Body of pancreas (tissue), 4 donors: ENCODE measurements at regions not wholly inside any gene's neighbourhood (a gene's known extent, or its start where the extent isn't known, plus 50 kb on each side); places are given as distances from the start of the nearest gene placed in this dataset.

Source experiments
- ATAC-seq: fragments of 150-250 bp; one replicate; pipeline ENCODE4 v1.9.1; 2016
- DNase-seq, 4 donors: peaks; one replicate each; pipeline ENCODE4 v3.0.0-alpha.2; 2019
- H3K27ac ChIP-seq, 4 donors: fragments of 200-600 bp; sonication (generic); 1 replicate in 3 of 4; 2 replicates in 1 of 4; pipeline versions ENCODE4 v1.5.1 to v1.6.1; 2016 to 2019; ENCODE audit warnings: mild to moderate bottlenecking in 1 of 4, mixed read lengths in 1 of 4, moderate library complexity in 1 of 4
- H3K27me3 ChIP-seq, 2 donors: fragments of 200-600 bp; sonication (generic); one replicate each; pipeline ENCODE4 v1.6.0; 2016; ENCODE audit warnings: mild to moderate bottlenecking in 1 of 2
- H3K36me3 ChIP-seq, 2 donors: fragments of 200-600 bp; sonication (generic); replicated peaks in 1 of 2; 2 replicates each; pipeline ENCODE4 v1.5.1; 2016; ENCODE audit warnings: low read depth in 2 of 2; ENCODE audit not compliant: insufficient read depth in 1 of 2
- H3K4me1 ChIP-seq: fragments of 200-600 bp; sonication (generic); one replicate; pipeline ENCODE4 v1.6.0; 2016
- H3K4me3 ChIP-seq, 2 donors: fragments of 200-600 bp; sonication (generic); 1 replicate in 1 of 2; 2 replicates in 1 of 2; pipeline ENCODE4 v1.5.1; 2016 to 2019
- H3K9me3 ChIP-seq, 3 donors: fragments of 200-600 bp; sonication (generic); 1 replicate in 2 of 3; 2 replicates in 1 of 3; pipeline ENCODE4 v1.5.1; 2016
- POLR2A ChIP-seq, 3 donors: fragments of 450-650 bp; IDR thresholded peaks; one replicate each; pipeline ENCODE4 v1.6.1; 2016; ENCODE audit warnings: antibody characterized with exemption in 3 of 3, mild to moderate bottlenecking in 2 of 3
- WGBS, 2 donors: methylation state at CpG; one replicate each; pipeline ENCODE4 v1.1.5; 2017; 5-methylcytosine and 5-hydroxymethylcytosine counted together
- intact Hi-C: fragments of 100-400 bp; cut with DNase I; formaldehyde crosslinking; loops from one replicate; pipeline ENCODE4 v1.15.1; 2023
- TF ChIP-seq, protein P1 (sequence below), 7 experiments: fragments of 450-650 bp in 4 of 7; fragments of 200-600 bp in 3 of 7; sonication (generic) in 3 of 7; IDR thresholded peaks; one replicate each; pipeline ENCODE4 v1.5.1; 2016 to 2019; ENCODE audit warnings: antibody characterized with exemption in 7 of 7

DNA sequence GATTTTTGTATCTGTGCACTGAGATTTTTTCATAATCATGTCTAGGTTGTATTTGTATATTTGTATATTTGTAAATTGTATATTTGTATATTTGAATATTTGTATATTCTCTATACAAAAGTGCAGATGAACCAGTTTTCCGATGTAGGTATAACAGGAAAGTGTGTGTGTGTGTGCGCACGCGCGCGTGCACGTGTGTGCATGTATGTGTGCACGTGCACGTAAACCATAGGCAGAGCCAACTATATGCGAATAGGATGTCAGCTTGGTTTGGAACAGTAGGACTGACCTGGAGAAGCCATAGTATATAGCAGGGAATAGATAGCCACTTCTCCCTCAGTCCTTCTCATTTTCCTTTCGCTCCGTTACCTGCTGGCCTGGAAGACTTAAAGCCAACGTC, 565.8 kb downstream of the XIRP2 start:
- no peak for ATAC-seq
- WGBS, 2 donors = 90 to 91% methylated on average over 13 of the region's 13 CpGs
- no peak overlapping the region for H3K4me3 ChIP-seq
- no peaks in the 10 kb centered on the region for H3K27me3 ChIP-seq
- H3K27ac ChIP-seq = no peak overlapping the region
- no peaks in the 10 kb centered on the region for H3K9me3 ChIP-seq
- no peaks in the 10 kb centered on the region for H3K4me1 ChIP-seq
- no peaks in the 10 kb centered on the region for H3K36me3 ChIP-seq
- no peak for DNase-seq
- intact Hi-C loops = no loop called here
- TF ChIP-seq, protein P1, sequence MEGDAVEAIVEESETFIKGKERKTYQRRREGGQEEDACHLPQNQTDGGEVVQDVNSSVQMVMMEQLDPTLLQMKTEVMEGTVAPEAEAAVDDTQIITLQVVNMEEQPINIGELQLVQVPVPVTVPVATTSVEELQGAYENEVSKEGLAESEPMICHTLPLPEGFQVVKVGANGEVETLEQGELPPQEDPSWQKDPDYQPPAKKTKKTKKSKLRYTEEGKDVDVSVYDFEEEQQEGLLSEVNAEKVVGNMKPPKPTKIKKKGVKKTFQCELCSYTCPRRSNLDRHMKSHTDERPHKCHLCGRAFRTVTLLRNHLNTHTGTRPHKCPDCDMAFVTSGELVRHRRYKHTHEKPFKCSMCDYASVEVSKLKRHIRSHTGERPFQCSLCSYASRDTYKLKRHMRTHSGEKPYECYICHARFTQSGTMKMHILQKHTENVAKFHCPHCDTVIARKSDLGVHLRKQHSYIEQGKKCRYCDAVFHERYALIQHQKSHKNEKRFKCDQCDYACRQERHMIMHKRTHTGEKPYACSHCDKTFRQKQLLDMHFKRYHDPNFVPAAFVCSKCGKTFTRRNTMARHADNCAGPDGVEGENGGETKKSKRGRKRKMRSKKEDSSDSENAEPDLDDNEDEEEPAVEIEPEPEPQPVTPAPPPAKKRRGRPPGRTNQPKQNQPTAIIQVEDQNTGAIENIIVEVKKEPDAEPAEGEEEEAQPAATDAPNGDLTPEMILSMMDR (IDR thresholded peaks at IDR 0.05) = no peak
- no peak for TF ChIP-seq POLR2A (IDR thresholded peaks at IDR 0.05)

GRCh38 chr2:167451496-167452289, 563.4 kb downstream of the XIRP2 start:
- DNase-seq (no peak), ATAC-seq (no peak)
- TF ChIP-seq, protein P1 (IDR thresholded peaks at IDR 0.05) = no peak
- no peak for TF ChIP-seq POLR2A (IDR thresholded peaks at IDR 0.05)
- intact Hi-C loops = no loop called here
- Histone ChIP-seq H3K4me3 (no peak overlapping the region), H3K27me3 (no peaks in the 10 kb centered on the region), H3K36me3 (no peaks in the 10 kb centered on the region), H3K27ac (no peak overlapping the region), H3K4me1 (no peaks in the 10 kb centered on the region), H3K9me3 (no peaks in the 10 kb centered on the region)
- WGBS, 2 donors = 71 to 76% methylated on average over 8 to 9 of the region's 9 CpGs

DNA sequence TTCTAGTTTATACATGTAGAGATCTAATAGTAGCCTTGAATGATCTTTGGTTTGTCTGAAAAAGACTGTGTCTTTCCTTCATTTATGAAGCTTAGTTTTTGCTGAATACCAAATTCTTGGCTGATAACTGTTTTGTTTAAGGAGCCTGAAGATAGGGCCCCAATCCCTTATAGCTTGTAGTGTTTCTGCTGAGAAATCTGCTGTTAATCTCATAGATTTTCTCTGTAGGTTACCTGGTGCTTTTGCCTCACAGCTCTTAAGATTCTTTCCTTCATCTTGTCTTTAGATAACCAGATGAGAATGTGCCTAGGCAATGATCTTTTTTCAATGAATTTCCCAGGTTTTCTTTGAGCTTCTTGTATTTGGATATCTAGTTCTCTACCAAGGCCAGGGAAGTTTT, 562.1 kb downstream of the XIRP2 start:
- H3K27me3 ChIP-seq = no peaks in the 10 kb centered on the region
- ATAC-seq (no peak), DNase-seq (no peak)
- intact Hi-C loops = no loop called here
- TF ChIP-seq, protein P1 (IDR thresholded peaks at IDR 0.05) = no peak
- no peak for TF ChIP-seq POLR2A (IDR thresholded peaks at IDR 0.05)
- H3K36me3 ChIP-seq = no peaks in the 10 kb centered on the region
- H3K27ac ChIP-seq = no peak overlapping the region
- no peaks in the 10 kb centered on the region for H3K4me1 ChIP-seq
- no peak overlapping the region for H3K4me3 ChIP-seq
- no peaks in the 10 kb centered on the region for H3K9me3 ChIP-seq

DNA sequence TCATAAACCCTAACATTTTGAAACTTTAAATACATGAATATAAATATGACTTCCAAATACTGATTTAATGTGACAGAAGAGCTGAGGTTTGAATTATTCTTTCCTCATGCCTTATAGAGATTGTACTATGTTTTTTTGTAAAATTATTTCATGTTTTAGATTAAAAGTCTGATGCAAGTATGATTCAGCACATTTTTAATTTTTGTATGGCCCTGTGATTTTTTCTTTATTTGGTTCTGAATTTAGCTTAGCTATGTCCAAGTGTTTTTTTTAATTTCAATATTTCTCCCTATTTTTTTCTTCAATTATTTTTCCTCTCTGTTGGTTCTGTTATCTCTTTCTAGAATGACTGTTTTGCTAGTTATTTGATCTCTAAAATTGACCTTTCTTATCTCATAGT, 552.1 kb downstream of the XIRP2 start:
- H3K4me3 ChIP-seq = no peak overlapping the region
- H3K27ac ChIP-seq = no peak overlapping the region
- H3K27me3 ChIP-seq = no peaks in the 10 kb centered on the region
- no peaks in the 10 kb centered on the region for H3K36me3 ChIP-seq
- no peaks in the 10 kb centered on the region for H3K9me3 ChIP-seq
- no peak for DNase-seq
- intact Hi-C loops = no loop called here
- TF ChIP-seq, protein P1 (IDR thresholded peaks at IDR 0.05) = no peak
- TF ChIP-seq POLR2A (IDR thresholded peaks at IDR 0.05) = no peak
- H3K4me1 ChIP-seq = no peaks in the 10 kb centered on the region
- ATAC-seq = no peak

GRCh38 chr2:167438206-167438605, 549.9 kb downstream of the XIRP2 start:
- DNase-seq (no peak), ATAC-seq (no peak)
- 53 to 60% methylated on average over 2 of the region's 2 CpGs for WGBS, 2 donors
- Histone ChIP-seq H3K4me3 (no peak overlapping the region), H3K27me3 (no peaks in the 10 kb centered on the region), H3K27ac (no peak overlapping the region), H3K9me3 (no peaks in the 10 kb centered on the region), H3K36me3 (no peaks in the 10 kb centered on the region), H3K4me1 (no peaks in the 10 kb centered on the region)
- intact Hi-C loops = no loop called here
- TF ChIP-seq, protein P1 (IDR thresholded peaks at IDR 0.05) = no peak
- TF ChIP-seq POLR2A (IDR thresholded peaks at IDR 0.05) = no peak
